Left lung (tissue), 4 donors: ENCODE measurements at regions not wholly inside any gene's neighbourhood (a gene's known extent, or its start where the extent isn't known, plus 50 kb on each side); places are given as distances from the start of the nearest gene placed in this dataset.

Source experiments
- ATAC-seq: fragments of 200-7000 bp; cut with Tn5 transposase; one replicate; pipeline ENCODE4 v1.9.1; 2020; ENCODE audit warnings: moderate library complexity
- DNase-seq, 4 donors: peaks; one replicate each; pipeline ENCODE4 v3.0.0-alpha.2; 2013 to 2020
- H3K27ac ChIP-seq, 2 donors: fragments of 200-600 bp; sonication (generic) in 1 of 2; one replicate each; pipeline versions ENCODE4 v1.5.0 to v1.8.0; 2020 to 2021
- H3K27me3 ChIP-seq, 2 donors: fragments of 200-600 bp; sonication (generic) in 1 of 2; one replicate each; pipeline versions ENCODE4 v1.5.0 to v1.8.0; 2020 to 2021
- H3K36me3 ChIP-seq, 2 donors: fragments of 200-600 bp; sonication (generic) in 1 of 2; one replicate each; pipeline versions ENCODE4 v1.5.0 to v1.8.0; 2020 to 2021
- H3K4me1 ChIP-seq, 2 donors: fragments of 200-600 bp; one replicate each; pipeline ENCODE4 v1.8.0; 2021
- H3K4me3 ChIP-seq, 2 donors: fragments of 200-600 bp; sonication (generic) in 1 of 2; one replicate each; pipeline versions ENCODE4 v1.5.0 to v1.8.0; 2020 to 2021; ENCODE audit warnings: mild to moderate bottlenecking in 1 of 2
- H3K9me3 ChIP-seq, 2 donors: fragments of 200-600 bp; sonication (generic) in 1 of 2; one replicate each; pipeline versions ENCODE4 v1.5.0 to v1.8.0; 2020 to 2021
- CTCF ChIP-seq, 2 donors: fragments of 200-600 bp; sonication (generic) in 1 of 2; IDR thresholded peaks; one replicate each; pipeline versions ENCODE4 v1.5.0 to v1.8.0; 2021; ENCODE audit warnings: antibody characterized with exemption in 2 of 2
- intact Hi-C, 2 donors: fragments of 100-400 bp; cut with DNase I; formaldehyde crosslinking; loops; one replicate each; pipeline versions ENCODE4 v1.11.2 to v1.14.2; 2022
- donor health status: DM: no; HTN: yes; CAD: no.
- donor health status: DM: no; HTN: no; CAD: no.

GRCh38 chr17:77441130-77441920 is 300.6 kb downstream of the SEC14L1 start:
- intact Hi-C loops: no loop called here

GRCh38 chr17:77441940-77442339 is 301.2 kb downstream of the SEC14L1 start:
- no peak for DNase-seq
- Histone ChIP-seq H3K4me1 (peaks cover 53 to 100% of the 10 kb centered on the region in 2 donors), H3K4me3 (no peak overlapping the region), H3K27me3 (no peaks in the 10 kb centered on the region), H3K27ac (peak overlapping the region; percentile 53 to 79), H3K36me3 (no peaks in the 10 kb centered on the region), H3K9me3 (no peaks in the 10 kb centered on the region)
- TF ChIP-seq CTCF (IDR thresholded peaks at IDR 0.05): no peak
- intact Hi-C loops: no loop called here
- ATAC-seq: no peak

More at GRCh38 chr17:77441130-77441920, 300.6 kb downstream of the SEC14L1 start:
- no peaks in the 10 kb centered on the region for H3K36me3 ChIP-seq
- ATAC-seq: peak; percentile 21
- H3K27ac ChIP-seq: peak overlapping the region; percentile 53 to 79
- no peaks in the 10 kb centered on the region for H3K27me3 ChIP-seq
- peaks cover 53 to 100% of the 10 kb centered on the region in 2 donors for H3K4me1 ChIP-seq
- H3K9me3 ChIP-seq: no peaks in the 10 kb centered on the region
- no peak for TF ChIP-seq CTCF (IDR thresholded peaks at IDR 0.05)
- no peak for DNase-seq
- no peak overlapping the region for H3K4me3 ChIP-seq

GRCh38 chr17:77442976-77443747 is 302.4 kb downstream of the SEC14L1 start:
- TF ChIP-seq CTCF (IDR thresholded peaks at IDR 0.05): no peak
- no peaks in the 10 kb centered on the region for H3K36me3 ChIP-seq
- H3K9me3 ChIP-seq: no peaks in the 10 kb centered on the region
- H3K27ac ChIP-seq: peak overlapping the region in 1 of 2 donors; percentile 41
- no peak overlapping the region for H3K4me3 ChIP-seq
- H3K27me3 ChIP-seq: no peaks in the 10 kb centered on the region
- H3K4me1 ChIP-seq: peaks cover 49 to 100% of the 10 kb centered on the region in 2 donors
- DNase-seq: peak in 1 of 4 donors; percentile 21
- intact Hi-C loops: no loop called here
- ATAC-seq: no peak

- intact Hi-C loops: no loop called here
- Histone ChIP-seq H3K4me1 (peaks cover 44 to 96% of the 10 kb centered on the region in 2 donors), H3K27me3 (no peaks in the 10 kb centered on the region), H3K9me3 (no peaks in the 10 kb centered on the region), H3K27ac (peak overlapping the region in 1 of 2 donors; percentile 76), H3K36me3 (no peaks in the 10 kb centered on the region), H3K4me3 (no peak overlapping the region)
- no peak for TF ChIP-seq CTCF (IDR thresholded peaks at IDR 0.05)
- no peak for ATAC-seq
- DNase-seq: no peak
Observed at GRCh38 chr17:77443748-77444260, 303.0 kb downstream of the SEC14L1 start.

- Histone ChIP-seq H3K4me3 (no peak overlapping the region), H3K36me3 (no peaks in the 10 kb centered on the region), H3K4me1 (peaks cover 40 to 93% of the 10 kb centered on the region in 2 donors), H3K27ac (peak overlapping the region; percentile 60 to 76), H3K9me3 (no peaks in the 10 kb centered on the region), H3K27me3 (no peaks in the 10 kb centered on the region)
- intact Hi-C loops: no loop called here
- TF ChIP-seq CTCF (IDR thresholded peaks at IDR 0.05): no peak
- ATAC-seq: peak; percentile 10
- peak in 3 of 4 donors; percentile 34 to 83 (median 80) for DNase-seq
Observed at GRCh38 chr17:77444628-77444983, 303.8 kb downstream of the SEC14L1 start.
